Body of pancreas (tissue), 4 donors: ENCODE measurements at regions not wholly inside any gene's neighbourhood (a gene's known extent, or its start where the extent isn't known, plus 50 kb on each side); places are given as distances from the start of the nearest gene placed in this dataset.

ENCODE experiments used
- CTCF ChIP-seq, 7 experiments: fragments of 450-650 bp in 4 of 7; fragments of 200-600 bp in 3 of 7; sonication (generic) in 3 of 7; IDR thresholded peaks; one replicate each; pipeline ENCODE4 v1.5.1; 2016 to 2019; ENCODE audit warnings: antibody characterized with exemption in 7 of 7
- POLR2A ChIP-seq, 3 donors: fragments of 450-650 bp; IDR thresholded peaks; one replicate each; pipeline ENCODE4 v1.6.1; 2016; ENCODE audit warnings: antibody characterized with exemption in 3 of 3, mild to moderate bottlenecking in 2 of 3

- no peak for TF ChIP-seq POLR2A (IDR thresholded peaks at IDR 0.05)
- TF ChIP-seq CTCF (IDR thresholded peaks at IDR 0.05), result no peak
Measured at GRCh38 chr7:156511426-156511825, 129.1 kb upstream of the RNF32 start.
